Upper lobe of left lung (tissue), 6 donors: ENCODE measurements at regions not wholly inside any gene's neighbourhood (a gene's known extent, or its start where the extent isn't known, plus 50 kb on each side); places are given as distances from the start of the nearest gene placed in this dataset.

Experiments
- ATAC-seq, 2 donors: fragments of 200-7000 bp; cut with Tn5 transposase; one replicate each; pipeline ENCODE4 v1.9.1; 2022; ENCODE audit warnings: mild to moderate bottlenecking in 2 of 2, moderate library complexity in 2 of 2; ENCODE audit not compliant: low FRiP score in 2 of 2
- DNase-seq, 2 donors: peaks; one replicate each; pipeline ENCODE4 v3.0.0-alpha.2; 2019 to 2020
- H3K27ac ChIP-seq, 4 donors: fragments of 200-600 bp; sonication (generic); one replicate each; pipeline ENCODE4 v1.5.1; 2016 to 2019
- H3K27me3 ChIP-seq, 4 donors: fragments of 200-600 bp; sonication (generic); one replicate each; pipeline ENCODE4 v1.5.1; 2017 to 2019
- H3K36me3 ChIP-seq, 4 donors: fragments of 200-600 bp; sonication (generic); one replicate each; pipeline ENCODE4 v1.5.1; 2016 to 2019
- H3K4me1 ChIP-seq, 4 donors: fragments of 200-600 bp; sonication (generic); one replicate each; pipeline ENCODE4 v1.5.1; 2018 to 2019
- H3K4me3 ChIP-seq, 4 donors: fragments of 200-600 bp; sonication (generic); one replicate each; pipeline ENCODE4 v1.5.1; 2017 to 2019; ENCODE audit warnings: mild to moderate bottlenecking in 2 of 4, moderate library complexity in 1 of 4
- H3K9me3 ChIP-seq, 4 donors: fragments of 200-600 bp; sonication (generic); one replicate each; pipeline ENCODE4 v1.5.1; 2018 to 2019
- CTCF ChIP-seq, 6 experiments: fragments of 450-650 bp in 4 of 6; fragments of 200-600 bp in 2 of 6; sonication (generic) in 2 of 6; IDR thresholded peaks; one replicate each; pipeline ENCODE4 v1.5.1; 2016 to 2019; ENCODE audit warnings: antibody characterized with exemption in 6 of 6
- EP300 ChIP-seq, 4 donors: sonication (generic); formaldehyde crosslinking; IDR thresholded peaks; one replicate each; pipeline ENCODE4 v1.5.1; 2017; ENCODE audit warnings: antibody characterized with exemption in 4 of 4, control low read depth in 2 of 4
- POLR2A ChIP-seq, 4 donors: fragments of 450-650 bp; IDR thresholded peaks; one replicate each; pipeline ENCODE4 v1.5.1; 2016 to 2017; ENCODE audit warnings: antibody characterized with exemption in 4 of 4, mild to moderate bottlenecking in 2 of 4
- POLR2AphosphoS5 ChIP-seq, 2 donors: sonication (generic); formaldehyde crosslinking; IDR thresholded peaks; one replicate each; pipeline ENCODE4 v1.5.1; 2017; ENCODE audit warnings: antibody characterized with exemption in 2 of 2
- WGBS, 2 donors: methylation state at CpG; one replicate each; pipeline ENCODE4 v1.1.5; 2017 to 2018; 5-methylcytosine and 5-hydroxymethylcytosine counted together
- donor health status: DM: no; HTN: no; CAD: no; lungs with moderate emphysema.
- donor health status: DM: no; HTN: yes; CAD: no; lungs with severe emphysema.

- 46 to 49% methylated on average over 7 of the region's 7 CpGs for WGBS, 2 donors
- DNase-seq (no peak), ATAC-seq (no peak)
- Histone ChIP-seq H3K4me1 (peaks cover 0 to 4% (median 0%) of the 10 kb centered on the region in 4 donors), H3K9me3 (no peaks in the 10 kb centered on the region), H3K27me3 (no peaks in the 10 kb centered on the region), H3K27ac (no peak overlapping the region), H3K4me3 (no peak overlapping the region), H3K36me3 (no peaks in the 10 kb centered on the region)
- TF ChIP-seq CTCF (IDR thresholded peaks at IDR 0.05) (no peak), POLR2AphosphoS5 (IDR thresholded peaks at IDR 0.05) (no peak), POLR2A (IDR thresholded peaks at IDR 0.05) (no peak), EP300 (IDR thresholded peaks at IDR 0.05) (no peak)
These were observed 204.5 kb upstream of the SPRED2 start for GRCh38 chr2:65636813-65637483.

- ATAC-seq (no peak), DNase-seq (no peak)
- Histone ChIP-seq H3K36me3 (no peaks in the 10 kb centered on the region), H3K27ac (no peak overlapping the region), H3K4me1 (peaks cover 0 to 4% (median 0%) of the 10 kb centered on the region in 4 donors), H3K9me3 (no peaks in the 10 kb centered on the region), H3K27me3 (no peaks in the 10 kb centered on the region), H3K4me3 (no peak overlapping the region)
- TF ChIP-seq EP300 (IDR thresholded peaks at IDR 0.05) (no peak), POLR2A (IDR thresholded peaks at IDR 0.05) (no peak), CTCF (IDR thresholded peaks at IDR 0.05) (no peak), POLR2AphosphoS5 (IDR thresholded peaks at IDR 0.05) (no peak)
- 73 to 83% methylated on average over 2 of the region's 2 CpGs for WGBS, 2 donors
These were observed 203.6 kb upstream of the SPRED2 start for GRCh38 chr2:65636024-65636423.

GRCh38 chr2:65634304-65634703 is 201.9 kb upstream of the SPRED2 start:
- no peaks in the 10 kb centered on the region for H3K27me3 ChIP-seq
- no peak overlapping the region for H3K4me3 ChIP-seq
- ATAC-seq (no peak), DNase-seq (no peak)
- no peaks in the 10 kb centered on the region for H3K36me3 ChIP-seq
- no peaks in the 10 kb centered on the region for H3K4me1 ChIP-seq
- no peak for TF ChIP-seq EP300 (IDR thresholded peaks at IDR 0.05)
- TF ChIP-seq POLR2AphosphoS5 (IDR thresholded peaks at IDR 0.05): no peak
- TF ChIP-seq POLR2A (IDR thresholded peaks at IDR 0.05): no peak
- no peak for TF ChIP-seq CTCF (IDR thresholded peaks at IDR 0.05)
- no peak overlapping the region for H3K27ac ChIP-seq
- no peaks in the 10 kb centered on the region for H3K9me3 ChIP-seq
- WGBS, 2 donors: 74 to 81% methylated on average over 4 of the region's 4 CpGs

- ATAC-seq (peak in 1 of 2 donors; percentile 86), DNase-seq (no peak)
- TF ChIP-seq EP300 (IDR thresholded peaks at IDR 0.05) (no peak), POLR2A (IDR thresholded peaks at IDR 0.05) (no peak), CTCF (IDR thresholded peaks at IDR 0.05) (no peak), POLR2AphosphoS5 (IDR thresholded peaks at IDR 0.05) (no peak)
- Histone ChIP-seq H3K9me3 (peaks cover 0 to 2% (median 0%) of the 10 kb centered on the region in 4 donors), H3K27me3 (no peaks in the 10 kb centered on the region), H3K4me1 (no peaks in the 10 kb centered on the region), H3K27ac (no peak overlapping the region), H3K36me3 (no peaks in the 10 kb centered on the region), H3K4me3 (no peak overlapping the region)
- 65 to 82% methylated on average over 3 of the region's 3 CpGs for WGBS, 2 donors
These were observed 198.2 kb upstream of the SPRED2 start for GRCh38 chr2:65630643-65631042.

GRCh38 chr2:65628156-65628555 is 195.8 kb upstream of the SPRED2 start:
- Histone ChIP-seq H3K27me3 (no peaks in the 10 kb centered on the region), H3K27ac (no peak overlapping the region), H3K4me3 (no peak overlapping the region), H3K4me1 (no peaks in the 10 kb centered on the region), H3K36me3 (no peaks in the 10 kb centered on the region), H3K9me3 (peaks cover 0 to 2% (median 0%) of the 10 kb centered on the region in 4 donors)
- TF ChIP-seq POLR2AphosphoS5 (IDR thresholded peaks at IDR 0.05) (no peak), POLR2A (IDR thresholded peaks at IDR 0.05) (no peak), CTCF (IDR thresholded peaks at IDR 0.05) (no peak), EP300 (IDR thresholded peaks at IDR 0.05) (no peak)
- 69 to 74% methylated on average over 2 of the region's 2 CpGs for WGBS, 2 donors
- DNase-seq (no peak), ATAC-seq (no peak)
